Panc1 (cell line): ENCODE measurements at regions not wholly inside any gene's neighbourhood (a gene's known extent, or its start where the extent isn't known, plus 50 kb on each side); places are given as distances from the start of the nearest gene placed in this dataset.

Source experiments
- ATAC-seq: fragments of 200-7000 bp; cut with Tn5 transposase; 2 replicates; pipeline ENCODE4 v1.9.1; 2020; ENCODE audit warnings: mild to moderate bottlenecking, moderate library complexity
- BruUV-seq: library from RNA; stranded (reverse); fragments of 400-500 nt; replicated peaks from 2 replicates; lab custom pipeline; 2021; lab: Mats Ljungman, UMichigan
- CTCF ChIA-PET: fragments of 300-600 bp; sonication (Branson Sonifier 250); formaldehyde crosslinking; loops from one replicate; lab custom pipeline; 2022; ENCODE audit warnings: antibody characterized with exemption; lab: Charles Lee
- POLR2A ChIA-PET: fragments of 300-600 bp; sonication (Branson Sonifier 250); formaldehyde crosslinking; loops from one replicate; lab custom pipeline; 2022; ENCODE audit warnings: antibody characterized with exemption; lab: Charles Lee
- DNase-seq: peaks from one replicate; pipeline ENCODE4 v3.0.0-alpha.2; 2010; ENCODE audit warnings: low read depth, low spot score
- H3K27ac ChIP-seq: 2 replicates; pipeline ENCODE4 v1.5.1; 2011; ENCODE audit warnings: mild to moderate bottlenecking, low read length, inconsistent platforms
- H3K27me3 ChIP-seq: fragments of 200-500 bp; sonication (Bioruptor generic); 2 replicates; pipeline ENCODE4 v1.6.0; 2014; ENCODE audit warnings: low read length, inconsistent platforms; ENCODE audit not compliant: control insufficient read depth, insufficient read depth
- H3K36me3 ChIP-seq: fragments of 200-500 bp; sonication (Bioruptor generic); 2 replicates; pipeline ENCODE4 v1.5.1; 2014; ENCODE audit warnings: inconsistent platforms, mild to moderate bottlenecking, low read length, moderate library complexity; ENCODE audit not compliant: control insufficient read depth, insufficient read depth
- H3K4me1 ChIP-seq: 2 replicates; pipeline ENCODE4 v1.5.1; 2011; ENCODE audit warnings: inconsistent platforms, mild to moderate bottlenecking, low read length, moderate library complexity; ENCODE audit not compliant: control insufficient read depth, insufficient read depth
- H3K4me3 ChIP-seq, 2 experiments: 2 replicates each; pipeline ENCODE4 v1.5.1; 2011 to 2012; ENCODE audit warnings: low read depth in 2 of 2, low read length in 2 of 2, mild to moderate bottlenecking in 2 of 2, inconsistent platforms in 1 of 2, moderate library complexity in 1 of 2
- H3K9me3 ChIP-seq: fragments of 200-500 bp; sonication (Bioruptor generic); 2 replicates; pipeline ENCODE4 v1.5.1; 2014; ENCODE audit warnings: low read depth, mild to moderate bottlenecking, inconsistent platforms, low read length, moderate library complexity; ENCODE audit not compliant: control insufficient read depth, insufficient read depth
- POLR2AphosphoS5 ChIP-seq: IDR thresholded peaks from 2 replicates; pipeline ENCODE4 v1.6.1; 2012; ENCODE audit warnings: mild to moderate bottlenecking, low read depth, low read length, moderate library complexity
- SIN3A ChIP-seq: IDR thresholded peaks from 2 replicates; pipeline ENCODE4 v1.6.1; 2012; ENCODE audit warnings: low read depth, mild to moderate bottlenecking, low read length, moderate library complexity, borderline replicate concordance; ENCODE audit not compliant: insufficient read depth
- TCF7L2 ChIP-seq: IDR thresholded peaks from 2 replicates; pipeline ENCODE4 v1.6.1; 2011; ENCODE audit warnings: mild to moderate bottlenecking, low read depth, low read length, inconsistent platforms
- in situ Hi-C: cut with HindIII; loops from 2 replicates; pipeline ENCODE4 v1.10.0; 2016; ENCODE audit warnings: low sequenced_read_pairs, low pct_unique_long_range_greater_than_20kb
- intact Hi-C: fragments of 100-400 bp; cut with micrococcal nuclease; formaldehyde crosslinking; loops from one replicate; pipeline ENCODE4 v1.10.0; 2022; ENCODE audit not compliant: unreplicated experiment
- TF ChIP-seq, protein P1 (sequence below): fragments of 450-650 bp; IDR thresholded peaks from 2 replicates; pipeline ENCODE4 v1.5.1; 2017; ENCODE audit warnings: mild to moderate bottlenecking
- TF ChIP-seq, protein P2 (sequence below), 2 experiments: IDR thresholded peaks; 2 replicates each; pipeline ENCODE4 v1.6.1; 2011 to 2012; ENCODE audit warnings: low read depth in 2 of 2, control low read depth in 1 of 2, low read length in 1 of 2, mild to moderate bottlenecking in 1 of 2, moderate library complexity in 1 of 2; ENCODE audit not compliant: insufficient read depth in 1 of 2

DNA sequence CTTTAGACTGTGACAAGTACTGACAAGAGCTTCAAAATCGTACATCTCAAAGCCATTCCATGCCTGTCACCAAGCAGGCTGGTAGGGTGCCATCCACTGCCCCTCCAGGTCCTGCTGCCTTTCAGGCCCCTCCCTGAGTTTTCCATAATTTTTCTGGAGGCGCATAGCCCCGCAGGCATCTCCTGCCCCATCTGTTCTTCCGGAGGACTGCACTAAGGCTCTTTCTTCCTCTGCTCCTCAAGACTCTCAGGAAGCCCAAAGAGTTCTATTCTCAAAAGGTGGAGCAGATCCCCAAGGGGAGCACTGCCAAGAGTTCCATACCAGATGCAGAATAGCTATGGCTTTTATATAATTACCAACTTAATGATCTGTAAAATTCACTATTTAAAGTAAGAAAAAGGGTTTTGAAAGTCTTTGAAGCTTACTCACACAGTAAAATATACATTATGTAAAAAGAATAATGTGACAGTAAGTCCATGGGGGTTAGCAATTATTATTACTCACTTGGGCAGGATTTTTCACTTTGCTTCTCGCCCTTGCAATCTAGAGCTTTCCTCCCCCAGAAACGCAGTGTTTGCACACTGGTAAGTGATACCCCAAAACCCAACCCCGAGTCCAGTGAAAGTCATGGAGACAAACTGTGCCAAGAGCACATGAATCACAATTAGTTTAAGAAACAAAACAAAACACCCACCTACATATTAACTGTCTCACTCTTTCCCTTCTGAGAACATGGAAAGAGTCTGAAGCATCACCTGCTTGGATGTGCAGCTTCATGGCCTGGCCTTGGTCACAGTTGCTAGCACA lies 114.1 kb upstream of the DAPK1 start:
- H3K4me1 ChIP-seq = no peaks in the 10 kb centered on the region
- CTCF ChIA-PET = no interaction called here
- intact Hi-C loops = no loop called here
- no peak for ATAC-seq
- H3K9me3 ChIP-seq = no peaks in the 10 kb centered on the region
- H3K4me3 ChIP-seq = no peak overlapping the region
- no peak for DNase-seq
- TF ChIP-seq TCF7L2 (no peak), SIN3A (no peak)
- H3K36me3 ChIP-seq = no peaks in the 10 kb centered on the region
- in situ Hi-C loops = no loop called here
- H3K27ac ChIP-seq = no peak overlapping the region
- no TSS peak for BruUV-seq
- H3K27me3 ChIP-seq = no peaks in the 10 kb centered on the region
- POLR2A ChIA-PET = interaction anchor here (0.6 kb wide), 1 partner anchor 244 kb away, joined by 4 read pairs; no protein-coding TSS in a partner anchor

DNA sequence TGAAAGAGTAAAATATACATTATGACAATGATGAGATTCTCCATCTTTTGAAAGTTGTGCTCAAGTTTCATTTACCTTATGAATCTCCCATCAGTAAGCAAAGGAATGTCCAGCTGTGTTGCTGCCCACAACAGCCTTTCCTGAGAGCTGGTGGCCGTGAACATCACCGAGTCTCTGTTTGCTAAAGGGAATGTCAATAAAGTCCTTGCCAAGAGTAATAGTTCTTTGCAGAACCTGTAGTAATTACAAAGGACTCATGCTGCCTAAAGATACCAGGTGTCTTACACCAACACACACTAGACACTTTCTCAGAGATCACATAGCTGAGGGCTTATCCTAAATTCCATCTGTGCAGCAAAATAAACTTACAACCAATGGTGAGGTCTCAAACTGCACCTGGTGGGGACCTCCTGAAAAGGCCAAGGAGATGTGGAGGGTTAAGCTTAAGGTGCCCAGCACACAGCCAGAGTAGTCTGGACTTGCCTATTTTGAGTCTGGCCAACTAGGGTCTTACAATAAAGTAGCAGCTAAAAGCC lies 111.1 kb upstream of the DAPK1 start:
- Histone ChIP-seq H3K9me3 (no peaks in the 10 kb centered on the region), H3K27ac (no peak overlapping the region), H3K4me1 (no peaks in the 10 kb centered on the region), H3K36me3 (no peaks in the 10 kb centered on the region), H3K4me3 (no peak overlapping the region), H3K27me3 (no peaks in the 10 kb centered on the region)
- BruUV-seq = no TSS peak
- CTCF ChIA-PET = interaction anchor here (0.6 kb wide), 1 partner anchor 438 kb away, joined by 3 read pairs; no protein-coding TSS in a partner anchor
- POLR2A ChIA-PET = no interaction called here
- in situ Hi-C loops (no loop called here), intact Hi-C loops (no loop called here)
- TF ChIP-seq, protein P1, sequence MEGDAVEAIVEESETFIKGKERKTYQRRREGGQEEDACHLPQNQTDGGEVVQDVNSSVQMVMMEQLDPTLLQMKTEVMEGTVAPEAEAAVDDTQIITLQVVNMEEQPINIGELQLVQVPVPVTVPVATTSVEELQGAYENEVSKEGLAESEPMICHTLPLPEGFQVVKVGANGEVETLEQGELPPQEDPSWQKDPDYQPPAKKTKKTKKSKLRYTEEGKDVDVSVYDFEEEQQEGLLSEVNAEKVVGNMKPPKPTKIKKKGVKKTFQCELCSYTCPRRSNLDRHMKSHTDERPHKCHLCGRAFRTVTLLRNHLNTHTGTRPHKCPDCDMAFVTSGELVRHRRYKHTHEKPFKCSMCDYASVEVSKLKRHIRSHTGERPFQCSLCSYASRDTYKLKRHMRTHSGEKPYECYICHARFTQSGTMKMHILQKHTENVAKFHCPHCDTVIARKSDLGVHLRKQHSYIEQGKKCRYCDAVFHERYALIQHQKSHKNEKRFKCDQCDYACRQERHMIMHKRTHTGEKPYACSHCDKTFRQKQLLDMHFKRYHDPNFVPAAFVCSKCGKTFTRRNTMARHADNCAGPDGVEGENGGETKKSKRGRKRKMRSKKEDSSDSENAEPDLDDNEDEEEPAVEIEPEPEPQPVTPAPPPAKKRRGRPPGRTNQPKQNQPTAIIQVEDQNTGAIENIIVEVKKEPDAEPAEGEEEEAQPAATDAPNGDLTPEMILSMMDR = no peak
- TF ChIP-seq, protein P2, sequence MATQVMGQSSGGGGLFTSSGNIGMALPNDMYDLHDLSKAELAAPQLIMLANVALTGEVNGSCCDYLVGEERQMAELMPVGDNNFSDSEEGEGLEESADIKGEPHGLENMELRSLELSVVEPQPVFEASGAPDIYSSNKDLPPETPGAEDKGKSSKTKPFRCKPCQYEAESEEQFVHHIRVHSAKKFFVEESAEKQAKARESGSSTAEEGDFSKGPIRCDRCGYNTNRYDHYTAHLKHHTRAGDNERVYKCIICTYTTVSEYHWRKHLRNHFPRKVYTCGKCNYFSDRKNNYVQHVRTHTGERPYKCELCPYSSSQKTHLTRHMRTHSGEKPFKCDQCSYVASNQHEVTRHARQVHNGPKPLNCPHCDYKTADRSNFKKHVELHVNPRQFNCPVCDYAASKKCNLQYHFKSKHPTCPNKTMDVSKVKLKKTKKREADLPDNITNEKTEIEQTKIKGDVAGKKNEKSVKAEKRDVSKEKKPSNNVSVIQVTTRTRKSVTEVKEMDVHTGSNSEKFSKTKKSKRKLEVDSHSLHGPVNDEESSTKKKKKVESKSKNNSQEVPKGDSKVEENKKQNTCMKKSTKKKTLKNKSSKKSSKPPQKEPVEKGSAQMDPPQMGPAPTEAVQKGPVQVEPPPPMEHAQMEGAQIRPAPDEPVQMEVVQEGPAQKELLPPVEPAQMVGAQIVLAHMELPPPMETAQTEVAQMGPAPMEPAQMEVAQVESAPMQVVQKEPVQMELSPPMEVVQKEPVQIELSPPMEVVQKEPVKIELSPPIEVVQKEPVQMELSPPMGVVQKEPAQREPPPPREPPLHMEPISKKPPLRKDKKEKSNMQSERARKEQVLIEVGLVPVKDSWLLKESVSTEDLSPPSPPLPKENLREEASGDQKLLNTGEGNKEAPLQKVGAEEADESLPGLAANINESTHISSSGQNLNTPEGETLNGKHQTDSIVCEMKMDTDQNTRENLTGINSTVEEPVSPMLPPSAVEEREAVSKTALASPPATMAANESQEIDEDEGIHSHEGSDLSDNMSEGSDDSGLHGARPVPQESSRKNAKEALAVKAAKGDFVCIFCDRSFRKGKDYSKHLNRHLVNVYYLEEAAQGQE (IDR thresholded peaks at IDR 0.05; ENCODE audit: insufficient read depth in 1 of 2, low read depth in 2 of 2, low read length in 1 of 2) = no peak
- TF ChIP-seq POLR2AphosphoS5 (no peak), TCF7L2 (no peak), SIN3A (no peak)
- DNase-seq (no peak), ATAC-seq (no peak)
